Cardiac septum (tissue), 1 donor: ENCODE measurements at regions not wholly inside any gene's neighbourhood (a gene's known extent, or its start where the extent isn't known, plus 50 kb on each side); places are given as distances from the start of the nearest gene placed in this dataset.
"Not testable (repeated sequence)": the region's sequence is repeated elsewhere in the genome, so short reads cannot be mapped to it uniquely, and the experiment has no call there.

Source experiments
- DNase-seq: peaks from one replicate; pipeline ENCODE4 v3.0.0-alpha.2; 2020; ENCODE audit warnings: low spot score
- intact Hi-C: fragments of 100-400 bp; cut with DNase I; formaldehyde crosslinking; loops from one replicate; pipeline ENCODE4 v1.14.0; 2022
- donor health status: DM: no; HTN: no; CAD: no.

DNA sequence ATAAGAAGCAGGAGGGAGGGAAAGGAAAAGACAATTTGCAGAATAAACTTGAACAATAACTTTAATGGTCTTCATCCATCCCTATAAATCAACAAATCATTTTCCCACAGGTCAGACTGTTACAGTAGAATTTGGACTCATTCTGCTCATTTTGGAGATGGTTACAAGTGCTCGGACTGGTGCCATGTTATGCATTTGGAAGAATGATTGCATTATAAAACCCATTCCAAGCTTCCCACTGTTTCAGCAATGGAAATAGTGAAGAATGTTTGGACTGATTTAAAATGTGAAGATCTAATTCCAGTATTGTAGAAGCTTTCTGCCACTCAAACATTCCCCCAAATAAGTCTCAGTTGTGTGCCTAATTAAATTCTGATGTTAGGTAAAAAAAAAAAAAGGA, 99.7 kb upstream of the ZEB1 start:
- DNase-seq = no peak
- intact Hi-C loops = no loop called here

DNA sequence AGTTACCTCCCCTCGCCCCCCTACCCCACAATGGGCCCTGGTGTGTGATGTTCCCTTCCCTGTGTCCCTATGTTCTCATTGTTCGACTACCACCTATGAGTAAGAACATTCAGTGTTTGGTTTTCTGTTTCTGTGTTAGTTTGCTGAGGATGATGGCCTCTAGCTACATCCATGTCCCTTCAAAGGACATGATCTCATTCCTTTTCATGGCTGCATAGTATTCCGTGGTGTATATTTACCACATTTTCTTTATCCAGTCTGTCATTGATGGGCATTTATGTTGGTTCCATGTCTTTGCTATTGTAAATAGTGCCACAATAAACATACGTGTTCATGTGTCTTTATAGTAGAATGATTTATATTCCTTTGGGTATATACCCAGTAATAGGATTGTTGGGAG, 90.2 kb upstream of the ZEB1 start:
- DNase-seq, intact Hi-C loops: not testable (repeated sequence)

- no peak for DNase-seq
- intact Hi-C loops = no loop called here
Observed at GRCh38 chr10:31239961-31240360, 79.1 kb upstream of the ZEB1 start.

GRCh38 chr10:31242902-31243301, 76.1 kb upstream of the ZEB1 start:
- intact Hi-C loops = no loop called here
- DNase-seq = no peak

- intact Hi-C loops, DNase-seq: not testable (repeated sequence)
Observed at GRCh38 chr10:31251118-31251517, 67.9 kb upstream of the ZEB1 start.

DNA sequence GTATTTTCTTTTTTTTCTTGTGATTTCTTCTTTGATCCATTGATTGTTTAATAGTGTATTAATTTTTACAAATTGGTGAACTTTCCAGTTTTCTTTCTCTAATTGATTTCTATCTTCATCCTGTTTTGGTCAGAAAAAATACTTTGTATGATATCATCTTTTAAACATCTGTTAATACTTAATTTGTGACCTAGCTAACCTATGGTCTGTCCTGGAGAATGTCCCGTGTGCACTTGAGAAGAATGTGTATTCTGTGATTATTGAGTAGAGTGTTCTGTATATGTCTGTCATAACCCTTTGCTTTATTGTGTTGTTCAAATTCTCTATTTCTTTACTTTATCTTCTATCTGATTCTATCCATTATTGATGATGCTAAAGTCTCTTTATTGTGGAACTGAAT, 65.8 kb upstream of the ZEB1 start:
- intact Hi-C loops = no loop called here
- no peak for DNase-seq

GRCh38 chr10:31261511-31262311, 57.3 kb upstream of the ZEB1 start:
- DNase-seq = no peak
- intact Hi-C loops = no loop called here

DNA sequence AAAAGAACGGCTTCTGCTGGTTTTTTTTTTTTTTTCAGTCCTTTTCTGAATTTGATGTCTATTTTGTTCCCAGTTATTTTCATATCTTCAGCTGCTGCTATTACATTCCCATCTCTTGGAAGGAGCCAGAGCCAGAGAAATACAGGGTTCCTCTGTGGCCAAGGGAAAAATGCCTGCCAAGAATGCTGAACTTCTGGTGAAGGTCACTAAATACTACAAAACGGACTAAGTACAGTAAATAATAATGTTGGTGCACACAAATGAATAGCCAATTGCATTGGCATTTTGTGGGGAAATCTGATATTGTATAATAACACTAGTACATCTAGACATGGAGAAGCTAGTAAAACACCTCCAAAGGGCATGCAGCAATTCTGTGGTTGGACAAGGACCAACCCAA, 56.3 kb upstream of the ZEB1 start:
- intact Hi-C loops = no loop called here
- DNase-seq = no peak

DNA sequence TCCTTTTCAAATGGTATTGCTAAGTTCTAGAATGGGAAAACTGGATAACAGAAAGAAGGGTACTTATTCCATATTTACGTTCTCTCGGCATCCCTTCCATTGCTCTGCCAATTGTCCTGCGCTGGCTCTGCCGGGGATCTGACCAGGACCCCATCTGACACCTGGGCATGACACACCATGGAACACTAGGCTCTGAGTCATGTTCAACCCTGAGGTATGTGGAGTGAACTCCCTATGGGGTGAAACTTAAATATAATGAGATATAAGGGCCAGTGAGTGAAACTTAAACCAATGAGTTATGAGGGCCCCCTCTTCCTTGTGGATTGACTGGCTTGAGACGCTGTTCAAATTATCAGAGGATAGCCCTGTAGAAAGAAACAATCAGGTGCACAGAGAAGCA, 55.1 kb upstream of the ZEB1 start:
- DNase-seq = no peak
- intact Hi-C loops = no loop called here

DNA sequence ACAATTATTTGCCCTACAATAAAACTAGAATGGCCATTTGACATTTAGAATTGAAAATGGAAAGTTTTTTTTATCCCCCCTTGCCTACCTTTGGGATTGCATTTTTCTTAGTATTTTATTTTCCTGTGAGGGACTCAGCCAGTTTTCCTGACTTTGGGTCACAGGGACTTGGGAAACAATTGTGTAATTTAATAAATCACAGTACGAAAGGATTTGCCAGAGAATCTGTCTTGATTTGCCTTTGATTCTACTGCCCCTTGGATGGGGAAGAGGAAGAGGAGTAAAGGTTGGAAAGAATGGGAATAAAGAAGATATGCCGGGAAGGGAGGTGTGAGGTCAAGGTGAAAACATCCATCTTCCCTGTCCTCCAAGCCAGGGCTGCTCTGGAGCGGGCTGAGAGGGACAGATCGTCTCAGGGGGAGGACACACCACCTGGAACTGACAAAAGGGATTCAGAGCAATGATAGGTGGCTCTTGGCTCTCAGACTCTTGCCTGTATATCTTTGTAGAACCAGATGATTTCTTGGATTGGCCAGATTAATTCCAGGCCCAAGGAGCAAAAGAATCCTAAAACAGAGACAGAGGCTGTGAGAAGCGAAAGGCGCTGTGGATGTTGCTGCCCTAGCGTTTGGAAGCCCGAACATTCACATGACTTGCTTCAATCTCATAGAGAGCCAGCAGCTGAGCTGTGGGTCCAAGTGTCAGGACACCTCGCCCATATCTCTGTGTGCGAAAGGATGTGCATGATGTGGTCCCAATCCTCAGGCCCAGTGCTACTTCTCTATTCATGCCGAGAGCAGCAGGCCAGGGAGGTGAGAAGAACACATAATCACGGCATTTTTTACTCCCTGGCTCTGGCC, 50.3 kb upstream of the ZEB1 start:
- DNase-seq = no peak
- intact Hi-C loops = no loop called here
